ENCODE measurements at regions not wholly inside any gene's neighbourhood (a gene's known extent, or its start where the extent isn't known, plus 50 kb on each side); places are given as distances from the start of the nearest gene placed in this dataset.

DNA sequence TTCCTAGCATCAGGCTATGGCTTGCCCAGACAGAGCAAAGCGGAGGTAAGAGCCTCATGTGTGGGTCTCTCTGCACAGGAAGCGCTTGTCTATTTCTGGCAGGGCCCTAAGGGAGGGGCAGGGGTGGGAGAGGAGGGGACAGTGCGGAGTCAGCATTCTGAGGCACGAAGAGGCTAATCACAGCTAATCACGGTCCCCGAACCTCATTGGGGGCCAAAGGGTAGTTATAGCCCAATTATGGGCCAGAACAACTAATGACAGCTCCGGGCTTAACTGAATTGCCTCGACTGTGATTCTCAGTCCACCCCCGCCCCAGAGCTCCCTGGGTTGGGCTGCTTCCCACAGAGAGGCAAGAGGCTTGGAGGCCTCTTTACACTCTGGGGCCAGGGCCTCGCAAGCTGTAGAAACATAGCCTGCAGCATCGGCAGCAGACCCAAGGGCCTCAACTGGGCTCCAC, 72.7 kb upstream of the PRDM11 start:
- TF ChIP-seq, protein P1, sequence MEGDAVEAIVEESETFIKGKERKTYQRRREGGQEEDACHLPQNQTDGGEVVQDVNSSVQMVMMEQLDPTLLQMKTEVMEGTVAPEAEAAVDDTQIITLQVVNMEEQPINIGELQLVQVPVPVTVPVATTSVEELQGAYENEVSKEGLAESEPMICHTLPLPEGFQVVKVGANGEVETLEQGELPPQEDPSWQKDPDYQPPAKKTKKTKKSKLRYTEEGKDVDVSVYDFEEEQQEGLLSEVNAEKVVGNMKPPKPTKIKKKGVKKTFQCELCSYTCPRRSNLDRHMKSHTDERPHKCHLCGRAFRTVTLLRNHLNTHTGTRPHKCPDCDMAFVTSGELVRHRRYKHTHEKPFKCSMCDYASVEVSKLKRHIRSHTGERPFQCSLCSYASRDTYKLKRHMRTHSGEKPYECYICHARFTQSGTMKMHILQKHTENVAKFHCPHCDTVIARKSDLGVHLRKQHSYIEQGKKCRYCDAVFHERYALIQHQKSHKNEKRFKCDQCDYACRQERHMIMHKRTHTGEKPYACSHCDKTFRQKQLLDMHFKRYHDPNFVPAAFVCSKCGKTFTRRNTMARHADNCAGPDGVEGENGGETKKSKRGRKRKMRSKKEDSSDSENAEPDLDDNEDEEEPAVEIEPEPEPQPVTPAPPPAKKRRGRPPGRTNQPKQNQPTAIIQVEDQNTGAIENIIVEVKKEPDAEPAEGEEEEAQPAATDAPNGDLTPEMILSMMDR (IDR thresholded peaks at IDR 0.05; ENCODE audit: insufficient read depth, low read length), result no peak
- no peak for TF ChIP-seq REST (IDR thresholded peaks at IDR 0.05; ENCODE audit: insufficient replicate concordance, low read depth)
- no peak overlapping the region for H3K27ac ChIP-seq (replicated peaks)
- no peak overlapping the region for H3K4me3 ChIP-seq (replicated peaks; ENCODE audit: insufficient read depth, low read length)
- no peaks in the 10 kb centered on the region for H3K27me3 ChIP-seq (ENCODE audit: insufficient read depth, poor library complexity, severe bottlenecking)
- DNase-seq (ENCODE audit: low read depth in 1 of 2, low spot score in 1 of 2), result no peak

DNA sequence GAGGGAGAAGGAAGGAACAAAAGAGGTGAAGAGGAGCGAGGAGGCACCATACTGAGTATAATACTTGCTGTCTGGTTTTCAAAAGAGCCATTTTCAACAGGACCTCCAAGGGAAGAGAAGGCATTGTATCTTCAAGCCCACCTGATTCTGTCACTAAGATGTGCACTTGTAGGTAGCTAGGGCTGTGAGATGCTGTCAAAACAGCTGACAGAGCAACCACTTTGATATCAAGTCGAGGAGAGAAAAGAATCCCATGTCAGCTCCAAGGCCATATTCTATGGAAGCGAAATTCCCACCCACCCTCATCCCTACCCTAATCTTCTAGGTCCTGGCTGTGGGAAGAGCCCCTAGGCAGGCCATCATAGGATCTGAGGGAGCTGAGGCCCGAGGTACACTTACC, 70.9 kb upstream of the PRDM11 start:
- H3K27ac ChIP-seq (replicated peaks), result no peak overlapping the region
- no peak for DNase-seq (ENCODE audit: low read depth in 1 of 2, low spot score in 1 of 2)
- no peak overlapping the region for H3K4me3 ChIP-seq (replicated peaks; ENCODE audit: insufficient read depth, low read length)
- TF ChIP-seq REST (IDR thresholded peaks at IDR 0.05; ENCODE audit: insufficient replicate concordance, low read depth) (no peak), SPI1 (IDR thresholded peaks at IDR 0.05; ENCODE audit: borderline replicate concordance, low read depth) (no peak), POLR2AphosphoS5 (IDR thresholded peaks at IDR 0.05; ENCODE audit: low read depth) (no peak), GABPA (IDR thresholded peaks at IDR 0.05; ENCODE audit: low read depth) (no peak)
- TF ChIP-seq, protein P1 (IDR thresholded peaks at IDR 0.05; ENCODE audit: insufficient read depth, low read length), result no peak
- no peaks in the 10 kb centered on the region for H3K27me3 ChIP-seq (ENCODE audit: insufficient read depth, poor library complexity, severe bottlenecking)

- Histone ChIP-seq H3K27ac (replicated peaks) (no peak overlapping the region), H3K27me3 (ENCODE audit: insufficient read depth, poor library complexity, severe bottlenecking) (no peaks in the 10 kb centered on the region), H3K4me3 (replicated peaks; ENCODE audit: insufficient read depth, low read length) (no peak overlapping the region)
- no peak for DNase-seq (ENCODE audit: low read depth in 1 of 2, low spot score in 1 of 2)
- no peak for TF ChIP-seq POLR2AphosphoS5 (IDR thresholded peaks at IDR 0.05; ENCODE audit: low read depth)
- no peak for TF ChIP-seq GABPA (IDR thresholded peaks at IDR 0.05; ENCODE audit: low read depth)
- no peak for TF ChIP-seq REST (IDR thresholded peaks at IDR 0.05; ENCODE audit: insufficient replicate concordance, low read depth)
- TF ChIP-seq SPI1 (IDR thresholded peaks at IDR 0.05; ENCODE audit: borderline replicate concordance, low read depth), result no peak
- TF ChIP-seq, protein P1 (IDR thresholded peaks at IDR 0.05; ENCODE audit: insufficient read depth, low read length), result no peak
These were observed 70.5 kb upstream of the PRDM11 start for GRCh38 chr11:45075952-45076351.

Measured in HL-60 (cell line).